ENCODE measurements at regions not wholly inside any gene's neighbourhood (a gene's known extent, or its start where the extent isn't known, plus 50 kb on each side); places are given as distances from the start of the nearest gene placed in this dataset.
"Not testable (repeated sequence)": the region's sequence is repeated elsewhere in the genome, so short reads cannot be mapped to it uniquely, and the experiment has no call there.

DNA sequence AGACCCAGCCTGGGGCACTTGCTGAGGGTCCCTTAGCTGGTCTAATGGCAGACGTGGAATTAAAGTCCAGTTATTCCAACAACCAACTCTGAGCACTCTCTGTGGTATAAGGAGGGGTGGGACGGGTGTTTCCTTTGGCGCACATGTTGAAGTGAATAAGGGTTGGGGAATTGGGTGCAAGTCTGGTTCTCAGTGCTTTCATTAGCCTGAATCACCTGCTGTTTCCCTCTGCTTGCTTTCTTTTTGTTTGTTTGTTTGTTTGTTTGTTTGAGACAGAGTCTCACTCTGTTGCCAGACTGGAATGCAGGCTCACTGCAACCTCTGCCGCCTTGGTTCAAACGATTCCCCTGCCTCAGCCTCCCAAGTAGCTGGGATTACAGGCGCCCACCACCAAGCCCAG lies 110.1 kb downstream of the TNFAIP3 start:
- TF ChIP-seq CTCF (conservative IDR thresholded peaks at IDR 0.05; ENCODE audit: low read length) = no peak
- H3K4me3 ChIP-seq (ENCODE audit: low read length) = no peak overlapping the region
- DNase-seq (ENCODE audit: low read depth) = no peak

GRCh38 chr6:137977814-137978213 lies 110.8 kb downstream of the TNFAIP3 start:
- peak; percentile 9 for DNase-seq (ENCODE audit: low read depth)
- TF ChIP-seq CTCF (conservative IDR thresholded peaks at IDR 0.05; ENCODE audit: low read length) = no peak
- H3K4me3 ChIP-seq (ENCODE audit: low read length) = no peak overlapping the region

GRCh38 chr6:137978252-137978896 lies 111.3 kb downstream of the TNFAIP3 start:
- no peak for DNase-seq (ENCODE audit: low read depth)
- no peak for TF ChIP-seq CTCF (conservative IDR thresholded peaks at IDR 0.05; ENCODE audit: low read length)
- no peak overlapping the region for H3K4me3 ChIP-seq (ENCODE audit: low read length)

DNA sequence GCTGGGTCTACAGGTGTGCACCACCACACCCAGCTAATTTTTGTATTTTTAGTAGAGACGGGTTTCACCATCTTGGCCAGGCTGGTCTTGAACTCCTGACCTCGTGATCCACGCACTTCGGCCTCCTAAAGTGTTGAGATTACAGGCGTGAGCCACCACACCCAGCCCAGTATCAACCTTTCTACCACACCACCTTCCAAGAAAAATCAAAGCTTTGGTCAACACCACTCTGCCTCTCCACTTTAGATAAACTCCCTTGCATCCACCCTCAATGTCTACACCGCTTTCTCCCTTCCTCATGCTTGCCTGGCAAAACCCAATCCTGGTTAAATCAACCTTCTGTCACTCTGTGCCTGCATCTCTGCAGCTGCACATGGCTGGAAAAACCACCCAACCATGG lies 112.2 kb downstream of the TNFAIP3 start:
- not testable (repeated sequence) for H3K4me3 ChIP-seq (ENCODE audit: low read length); DNase-seq (ENCODE audit: low read depth)

- no peak overlapping the region for H3K4me3 ChIP-seq (ENCODE audit: low read length)
- DNase-seq (ENCODE audit: low read depth) = no peak
- no peak for TF ChIP-seq CTCF (conservative IDR thresholded peaks at IDR 0.05; ENCODE audit: low read length)
Observed at GRCh38 chr6:137980777-137981176, 113.7 kb downstream of the TNFAIP3 start.

- DNase-seq (ENCODE audit: low read depth) = no peak
- TF ChIP-seq CTCF (conservative IDR thresholded peaks at IDR 0.05; ENCODE audit: low read length) = no peak
- H3K4me3 ChIP-seq (ENCODE audit: low read length) = no peak overlapping the region
Observed at GRCh38 chr6:137981758-137982157, 114.7 kb downstream of the TNFAIP3 start.

GRCh38 chr6:137982418-137983189 lies 115.5 kb downstream of the TNFAIP3 start:
- DNase-seq (ENCODE audit: low read depth) = no peak
- TF ChIP-seq CTCF (conservative IDR thresholded peaks at IDR 0.05; ENCODE audit: low read length) = no peak
- H3K4me3 ChIP-seq (ENCODE audit: low read length) = no peak overlapping the region

All from AG10803 (cell line).